ENCODE measurements at regions not wholly inside any gene's neighbourhood (a gene's known extent, or its start where the extent isn't known, plus 50 kb on each side); places are given as distances from the start of the nearest gene placed in this dataset.

DNA sequence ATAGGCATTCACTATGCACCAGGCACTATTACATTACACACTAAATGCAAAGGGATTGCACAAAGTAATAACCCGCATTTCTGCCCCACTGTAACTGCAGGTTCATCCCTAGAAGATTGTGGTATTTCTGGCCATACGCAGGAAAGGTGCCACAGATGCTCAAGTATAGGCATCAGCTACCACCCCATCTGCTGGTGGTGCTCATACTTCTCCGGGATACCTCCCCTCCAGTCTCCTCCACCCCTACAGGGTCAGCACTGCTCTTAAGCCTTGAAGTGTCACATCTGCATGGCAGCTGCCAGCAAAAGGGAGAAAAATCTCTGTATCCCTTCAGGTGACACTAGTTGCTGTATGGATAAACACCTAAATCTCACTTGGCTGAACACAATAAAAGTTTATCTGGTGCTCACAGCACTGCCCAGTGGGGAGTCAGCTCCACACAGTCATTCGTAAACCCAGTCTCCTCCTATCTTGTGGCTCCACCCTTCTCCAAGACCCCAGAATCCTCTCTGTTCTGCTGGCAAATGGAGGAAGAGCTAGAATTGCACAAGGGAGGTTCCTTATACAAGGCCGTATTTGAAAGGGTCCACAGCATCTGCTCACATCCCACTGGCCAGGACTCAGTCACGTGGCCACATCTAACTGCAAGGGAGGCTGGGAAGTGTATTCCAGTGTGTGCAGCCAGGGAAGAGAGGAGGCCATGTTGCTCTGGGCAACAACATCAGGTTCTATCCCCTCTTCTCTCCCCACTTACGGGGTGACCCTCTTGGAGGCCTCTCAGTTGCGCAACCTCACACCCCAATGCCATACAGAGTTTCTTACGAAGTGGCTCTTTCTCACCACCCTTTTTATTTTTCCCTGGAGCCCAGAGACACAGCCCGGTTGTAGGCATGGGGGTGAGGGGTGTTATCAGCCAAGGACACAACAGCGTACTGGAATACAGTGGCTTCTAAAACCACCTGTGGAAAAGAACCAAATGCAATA is 114.7 kb downstream of the BUD13 start:
- no peak for DNase-seq (ENCODE audit: extremely low read depth, low read depth)

GRCh38 chr11:116656011-116656410 is 116.8 kb downstream of the BUD13 start:
- TF ChIP-seq, protein P1, sequence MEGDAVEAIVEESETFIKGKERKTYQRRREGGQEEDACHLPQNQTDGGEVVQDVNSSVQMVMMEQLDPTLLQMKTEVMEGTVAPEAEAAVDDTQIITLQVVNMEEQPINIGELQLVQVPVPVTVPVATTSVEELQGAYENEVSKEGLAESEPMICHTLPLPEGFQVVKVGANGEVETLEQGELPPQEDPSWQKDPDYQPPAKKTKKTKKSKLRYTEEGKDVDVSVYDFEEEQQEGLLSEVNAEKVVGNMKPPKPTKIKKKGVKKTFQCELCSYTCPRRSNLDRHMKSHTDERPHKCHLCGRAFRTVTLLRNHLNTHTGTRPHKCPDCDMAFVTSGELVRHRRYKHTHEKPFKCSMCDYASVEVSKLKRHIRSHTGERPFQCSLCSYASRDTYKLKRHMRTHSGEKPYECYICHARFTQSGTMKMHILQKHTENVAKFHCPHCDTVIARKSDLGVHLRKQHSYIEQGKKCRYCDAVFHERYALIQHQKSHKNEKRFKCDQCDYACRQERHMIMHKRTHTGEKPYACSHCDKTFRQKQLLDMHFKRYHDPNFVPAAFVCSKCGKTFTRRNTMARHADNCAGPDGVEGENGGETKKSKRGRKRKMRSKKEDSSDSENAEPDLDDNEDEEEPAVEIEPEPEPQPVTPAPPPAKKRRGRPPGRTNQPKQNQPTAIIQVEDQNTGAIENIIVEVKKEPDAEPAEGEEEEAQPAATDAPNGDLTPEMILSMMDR (IDR thresholded peaks at IDR 0.05; ENCODE audit: low read depth, low read length, missing control alignments), result no peak
- no peak overlapping the region for H3K4me3 ChIP-seq (replicated peaks; ENCODE audit: low read depth, low read length)
- DNase-seq (ENCODE audit: extremely low read depth, low read depth), result no peak

More for the DNA sequence above, 114.7 kb downstream of the BUD13 start:
- TF ChIP-seq, protein P1 (IDR thresholded peaks at IDR 0.05; ENCODE audit: low read depth, low read length, missing control alignments), result no peak
- H3K4me3 ChIP-seq (replicated peaks; ENCODE audit: low read depth, low read length), result no peak overlapping the region

DNA sequence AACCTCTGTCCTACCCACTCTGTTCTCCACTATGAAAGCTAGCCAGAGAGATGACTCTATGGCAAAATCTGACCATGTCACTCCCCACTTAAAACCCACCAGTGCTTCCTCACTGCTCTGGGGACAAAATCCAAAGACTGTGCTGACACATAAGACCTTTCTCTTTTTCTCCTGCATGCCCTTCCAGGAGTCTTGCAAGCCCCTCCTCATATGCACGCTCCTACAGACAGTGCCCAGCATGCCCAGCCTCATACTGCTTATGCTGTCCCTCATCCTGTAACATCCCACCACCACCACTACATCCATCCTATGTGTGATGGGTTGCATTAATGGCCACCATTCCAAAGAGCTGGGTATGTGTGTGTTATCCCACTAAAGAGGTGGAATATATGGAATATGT is 118.3 kb downstream of the BUD13 start:
- H3K4me3 ChIP-seq (replicated peaks; ENCODE audit: low read depth, low read length), result no peak overlapping the region
- TF ChIP-seq, protein P1 (IDR thresholded peaks at IDR 0.05; ENCODE audit: low read depth, low read length, missing control alignments), result no peak
- no peak for DNase-seq (ENCODE audit: extremely low read depth, low read depth)

- TF ChIP-seq, protein P1 (IDR thresholded peaks at IDR 0.05; ENCODE audit: low read depth, low read length, missing control alignments), result no peak
- no peak overlapping the region for H3K4me3 ChIP-seq (replicated peaks; ENCODE audit: low read depth, low read length)
- DNase-seq (ENCODE audit: extremely low read depth, low read depth), result no peak
Measured at GRCh38 chr11:116653206-116653605, 119.6 kb downstream of the BUD13 start.

DNA sequence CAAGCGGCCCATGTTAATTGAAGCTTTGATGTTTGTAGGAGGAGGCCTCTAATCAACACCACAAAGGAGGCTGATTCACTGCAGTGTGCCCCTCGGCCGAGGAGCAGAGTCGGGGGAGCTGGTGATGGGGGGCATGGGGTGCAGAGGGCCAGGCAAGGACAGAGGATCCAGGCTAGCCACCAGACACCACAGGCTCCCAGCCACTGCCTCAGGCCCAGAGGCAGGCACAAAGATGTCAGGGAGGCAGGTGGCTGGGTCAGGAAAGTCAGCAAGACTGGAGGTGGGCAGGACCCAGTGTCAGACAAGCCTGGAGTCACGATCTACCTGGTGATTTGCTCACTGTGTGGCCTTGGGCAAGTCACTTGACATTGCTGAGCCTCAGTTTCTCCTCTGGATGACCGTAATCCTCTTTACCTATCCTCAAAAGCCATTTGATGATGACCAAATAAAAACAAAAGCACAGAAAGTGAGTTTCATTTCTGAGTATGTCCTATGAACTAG is 121.0 kb downstream of the BUD13 start:
- DNase-seq (ENCODE audit: extremely low read depth, low read depth), result no peak
- TF ChIP-seq, protein P1 (IDR thresholded peaks at IDR 0.05; ENCODE audit: low read depth, low read length, missing control alignments), result no peak
- no peak overlapping the region for H3K4me3 ChIP-seq (replicated peaks; ENCODE audit: low read depth, low read length)

DNA sequence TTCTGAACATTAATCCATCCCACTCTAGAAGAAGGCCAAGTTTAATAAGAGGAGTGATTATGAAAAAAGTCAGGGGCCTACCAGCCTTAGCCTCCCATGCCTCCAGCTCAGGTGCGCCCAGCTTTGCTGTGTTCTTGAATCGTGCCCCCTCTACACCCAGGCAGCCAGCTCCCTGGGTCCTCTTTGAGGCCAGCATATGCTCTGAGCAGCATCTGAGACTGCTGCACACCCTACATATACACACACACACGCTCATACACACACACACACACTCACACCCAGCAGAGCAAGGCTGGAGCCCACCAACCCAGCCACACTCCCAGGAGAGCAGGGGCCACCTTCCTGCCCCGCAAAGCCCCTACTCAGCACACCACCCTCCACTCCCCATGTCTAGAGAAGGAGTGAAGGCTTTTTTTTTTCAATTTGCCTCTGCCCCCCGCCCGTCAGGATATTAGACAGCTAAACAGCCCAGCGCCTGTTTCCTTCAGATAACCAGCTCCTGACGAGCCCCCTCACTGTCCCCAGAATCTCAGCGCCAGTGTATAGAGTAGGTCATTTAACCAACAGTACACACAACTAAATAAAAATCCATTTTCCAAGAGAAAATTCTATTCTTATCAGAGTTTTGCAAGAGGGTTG is 121.6 kb downstream of the BUD13 start:
- DNase-seq (ENCODE audit: extremely low read depth, low read depth), result no peak
- TF ChIP-seq, protein P1 (IDR thresholded peaks at IDR 0.05; ENCODE audit: low read depth, low read length, missing control alignments), result no peak
- H3K4me3 ChIP-seq (replicated peaks; ENCODE audit: low read depth, low read length), result no peak overlapping the region
